Fibroblast of mammary gland (primary cell): ENCODE measurements at regions not wholly inside any gene's neighbourhood (a gene's known extent, or its start where the extent isn't known, plus 50 kb on each side); places are given as distances from the start of the nearest gene placed in this dataset.
A peak's percentile ranks its signal among the peaks of the same experiment; 100 is the strongest.

ENCODE experiments used
- DNase-seq: peaks from one replicate; pipeline ENCODE4 v3.0.0-alpha.2; 2010; ENCODE audit warnings: low read depth
- H3K4me3 ChIP-seq: 2 replicates; pipeline ENCODE4 v1.5.1; 2011; ENCODE audit warnings: low read depth, mild to moderate bottlenecking, low read length, moderate library complexity; ENCODE audit not compliant: control insufficient read depth
- CTCF ChIP-seq: conservative IDR thresholded peaks from 2 replicates; pipeline ENCODE4 v1.5.1; 2011; ENCODE audit warnings: low read depth, low read length, inconsistent platforms; ENCODE audit not compliant: control insufficient read depth, insufficient read depth

GRCh38 chrX:114162068-114162735, 421.7 kb upstream of the HTR2C start:
- TF ChIP-seq CTCF, result no peak
- no peak for DNase-seq

GRCh38 chrX:114152801-114153200, 431.1 kb upstream of the HTR2C start:
- H3K4me3 ChIP-seq, result no peak overlapping the region
- DNase-seq, result no peak
- TF ChIP-seq CTCF, result no peak

More at GRCh38 chrX:114162068-114162735, 421.7 kb upstream of the HTR2C start:
- no peak overlapping the region for H3K4me3 ChIP-seq

- DNase-seq, result peak; percentile 75
- no peak overlapping the region for H3K4me3 ChIP-seq
- TF ChIP-seq CTCF, result no peak
Observed at GRCh38 chrX:114152130-114152529, 431.8 kb upstream of the HTR2C start.

GRCh38 chrX:114134465-114134864, 449.4 kb upstream of the HTR2C start:
- TF ChIP-seq CTCF, result no peak
- no peak overlapping the region for H3K4me3 ChIP-seq

GRCh38 chrX:114127411-114128025, 456.4 kb upstream of the HTR2C start:
- no peak for DNase-seq
- no peak overlapping the region for H3K4me3 ChIP-seq
- no peak for TF ChIP-seq CTCF

More at GRCh38 chrX:114134465-114134864, 449.4 kb upstream of the HTR2C start:
- DNase-seq, result peak; percentile 33

- no peak for DNase-seq
Observed at GRCh38 chrX:114127005-114127404, 456.9 kb upstream of the HTR2C start.

More at GRCh38 chrX:114127005-114127404, 456.9 kb upstream of the HTR2C start:
- no peak overlapping the region for H3K4me3 ChIP-seq
- no peak for TF ChIP-seq CTCF
